Breast epithelium (tissue), 4 donors: ENCODE measurements at regions not wholly inside any gene's neighbourhood (a gene's known extent, or its start where the extent isn't known, plus 50 kb on each side); places are given as distances from the start of the nearest gene placed in this dataset.
"Not testable (repeated sequence)": the region's sequence is repeated elsewhere in the genome, so short reads cannot be mapped to it uniquely, and the experiment has no call there.

Experiments used
- DNase-seq, 2 donors: peaks; one replicate each; pipeline ENCODE4 v3.0.0-alpha.2; 2019; ENCODE audit warnings: low spot score in 2 of 2
- H3K27ac ChIP-seq, 2 donors: fragments of 200-600 bp; sonication (generic) in 1 of 2; one replicate each; pipeline ENCODE4 v1.5.1; 2016 to 2019; ENCODE audit warnings: mild to moderate bottlenecking in 1 of 2
- H3K27me3 ChIP-seq, 2 donors: fragments of 200-600 bp; sonication (generic) in 1 of 2; one replicate each; pipeline versions ENCODE4 v1.5.1 to v1.6.0; 2017 to 2019; ENCODE audit warnings: control low read depth in 1 of 2, mild to moderate bottlenecking in 1 of 2
- H3K36me3 ChIP-seq: fragments of 200-600 bp; one replicate; pipeline ENCODE4 v1.5.1; 2019
- H3K4me1 ChIP-seq, 2 donors: fragments of 200-600 bp; sonication (generic); one replicate each; pipeline ENCODE4 v1.5.1; 2016 to 2019; ENCODE audit warnings: control low read depth in 1 of 2
- H3K4me3 ChIP-seq, 3 donors: fragments of 200-600 bp; sonication (generic); 1 replicate in 2 of 3; 2 replicates in 1 of 3; pipeline ENCODE4 v1.5.1; 2016 to 2019; ENCODE audit warnings: mild to moderate bottlenecking in 3 of 3, moderate library complexity in 2 of 3
- H3K9me3 ChIP-seq, 2 donors: fragments of 200-600 bp; sonication (generic) in 1 of 2; one replicate each; pipeline ENCODE4 v1.5.1; 2016 to 2019; ENCODE audit warnings: control low read depth in 1 of 2
- CTCF ChIP-seq, 3 donors: fragments of 450-650 bp; IDR thresholded peaks; one replicate each; pipeline ENCODE4 v1.5.1; 2016 to 2017; ENCODE audit warnings: antibody characterized with exemption in 3 of 3, mild to moderate bottlenecking in 3 of 3, moderate library complexity in 3 of 3
- POLR2A ChIP-seq: fragments of 450-650 bp; IDR thresholded peaks from one replicate; pipeline ENCODE4 v1.6.1; 2016; ENCODE audit warnings: antibody characterized with exemption, mild to moderate bottlenecking, moderate library complexity
- POLR2AphosphoS5 ChIP-seq, 3 donors: sonication (generic); formaldehyde crosslinking; IDR thresholded peaks; one replicate each; pipeline ENCODE4 v1.6.1; 2017; ENCODE audit warnings: antibody characterized with exemption in 3 of 3
- intact Hi-C: fragments of 100-400 bp; cut with DNase I; formaldehyde crosslinking; loops from one replicate; pipeline ENCODE4 v1.15.1; 2023; ENCODE audit warnings: low total_unique reads

DNA sequence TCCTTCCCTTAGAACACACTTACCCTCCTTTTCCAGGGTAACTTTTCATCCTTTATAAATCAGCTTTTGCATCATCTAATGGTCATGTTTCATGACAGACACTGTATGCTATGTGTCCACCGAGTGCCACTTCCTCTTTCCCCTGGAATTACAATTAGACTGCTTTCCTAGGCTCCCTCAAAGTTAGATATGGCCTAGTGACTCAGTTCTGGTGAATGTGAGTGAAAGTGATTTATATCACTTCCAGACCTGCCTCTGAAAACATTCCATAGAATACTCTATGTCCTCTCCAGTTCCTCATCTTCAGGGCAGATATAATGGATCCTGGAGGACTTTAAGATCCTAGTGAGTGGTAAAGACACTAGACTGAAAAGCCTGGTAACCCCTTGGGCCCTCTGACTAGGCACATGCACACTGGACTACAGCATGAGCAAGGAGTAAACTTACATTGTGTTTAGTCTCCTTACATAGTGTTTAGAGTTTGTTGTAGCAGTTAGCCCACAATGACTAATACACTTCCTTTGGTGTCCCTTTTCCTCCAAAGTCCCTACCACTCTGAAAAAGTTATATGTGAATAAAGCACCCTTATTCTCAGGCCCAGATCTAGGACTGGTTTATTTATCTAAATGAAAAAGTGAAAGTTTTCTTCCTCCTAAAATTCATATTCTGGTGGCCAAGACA lies 59.3 kb downstream of the GPR88 start:
- no peak for DNase-seq
- TF ChIP-seq POLR2AphosphoS5 (IDR thresholded peaks at IDR 0.05) (no peak), POLR2A (no peak), CTCF (IDR thresholded peaks at IDR 0.05) (no peak)
- Histone ChIP-seq H3K4me3 (no peak overlapping the region), H3K9me3 (no peaks in the 10 kb centered on the region), H3K27me3 (no peaks in the 10 kb centered on the region), H3K27ac (no peak overlapping the region), H3K36me3 (no peaks in the 10 kb centered on the region), H3K4me1 (no peaks in the 10 kb centered on the region)
- intact Hi-C loops: loop anchor here (10.0 kb wide), 1 partner anchor 628 kb away; no protein-coding TSS in a partner anchor

GRCh38 chr1:100597784-100598183 lies 59.8 kb downstream of the GPR88 start:
- Histone ChIP-seq H3K36me3 (no peaks in the 10 kb centered on the region), H3K9me3 (no peaks in the 10 kb centered on the region), H3K27me3 (no peaks in the 10 kb centered on the region), H3K27ac (no peak overlapping the region), H3K4me1 (no peaks in the 10 kb centered on the region), H3K4me3 (no peak overlapping the region)
- TF ChIP-seq POLR2A (no peak), POLR2AphosphoS5 (IDR thresholded peaks at IDR 0.05) (no peak), CTCF (IDR thresholded peaks at IDR 0.05) (no peak)
- intact Hi-C loops: loop anchor here (10.0 kb wide), 1 partner anchor 627 kb away; no protein-coding TSS in a partner anchor
- no peak for DNase-seq

GRCh38 chr1:100600377-100600776 lies 62.4 kb downstream of the GPR88 start:
- H3K27me3 ChIP-seq, H3K9me3 ChIP-seq, H3K4me1 ChIP-seq, H3K27ac ChIP-seq, DNase-seq, intact Hi-C loops, H3K36me3 ChIP-seq, H3K4me3 ChIP-seq: not testable (repeated sequence)

GRCh38 chr1:100602028-100602427 lies 64.1 kb downstream of the GPR88 start:
- H3K4me1 ChIP-seq, H3K27me3 ChIP-seq, H3K27ac ChIP-seq, intact Hi-C loops, H3K9me3 ChIP-seq, H3K4me3 ChIP-seq, H3K36me3 ChIP-seq, DNase-seq: not testable (repeated sequence)

DNA sequence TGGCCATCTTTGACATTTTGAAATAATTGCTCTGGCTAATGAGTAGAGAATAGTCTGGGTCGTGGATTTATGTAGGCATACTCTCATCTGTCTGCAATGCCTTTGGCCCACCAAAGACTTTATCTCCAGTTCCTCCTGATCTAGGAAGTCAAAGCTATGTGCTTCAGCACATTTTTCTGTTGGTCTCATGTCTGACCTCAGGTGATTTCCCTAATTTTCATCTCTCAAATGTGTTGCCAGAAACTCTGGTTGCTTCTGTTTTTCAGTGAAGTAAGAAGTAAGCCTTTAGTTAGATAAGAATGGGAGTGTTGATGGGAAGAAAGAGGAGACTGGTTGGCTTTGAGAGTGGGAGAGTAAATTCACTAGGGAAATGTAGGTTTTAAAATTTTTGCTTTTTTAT lies 66.4 kb downstream of the GPR88 start:
- H3K27me3 ChIP-seq: no peaks in the 10 kb centered on the region
- intact Hi-C loops: no loop called here
- H3K4me1 ChIP-seq: no peaks in the 10 kb centered on the region
- no peaks in the 10 kb centered on the region for H3K36me3 ChIP-seq
- DNase-seq: no peak
- peaks cover 7% of the 10 kb centered on the region in 2 donors for H3K9me3 ChIP-seq
- no peak overlapping the region for H3K4me3 ChIP-seq
- no peak for TF ChIP-seq CTCF (IDR thresholded peaks at IDR 0.05)
- no peak for TF ChIP-seq POLR2AphosphoS5 (IDR thresholded peaks at IDR 0.05)
- no peak for TF ChIP-seq POLR2A
- H3K27ac ChIP-seq: no peak overlapping the region

- TF ChIP-seq CTCF (IDR thresholded peaks at IDR 0.05) (peak in 1 of 3 donors; percentile 20), POLR2A (no peak), POLR2AphosphoS5 (IDR thresholded peaks at IDR 0.05) (no peak)
- Histone ChIP-seq H3K4me1 (no peaks in the 10 kb centered on the region), H3K27me3 (no peaks in the 10 kb centered on the region), H3K9me3 (peaks cover 7% of the 10 kb centered on the region in 2 donors), H3K27ac (no peak overlapping the region), H3K36me3 (no peaks in the 10 kb centered on the region), H3K4me3 (no peak overlapping the region)
- intact Hi-C loops: no loop called here
- no peak for DNase-seq
Observed at GRCh38 chr1:100606438-100606837, 68.5 kb downstream of the GPR88 start.
